Activated CD4-positive, alpha-beta memory T cell treated with anti-CD3 and anti-CD28 coated beads, Interleukin-2, amount 10 ng/mL, durations not matched to agents 7 days and 5 days (primary cell): ENCODE measurements at regions not wholly inside any gene's neighbourhood (a gene's known extent, or its start where the extent isn't known, plus 50 kb on each side); places are given as distances from the start of the nearest gene placed in this dataset.
"Not testable (repeated sequence)": the region's sequence is repeated elsewhere in the genome, so short reads cannot be mapped to it uniquely, and the experiment has no call there.

ENCODE experiments used
- CTCF ChIA-PET: fragments of 350-600 bp; sonication (Branson Sonifier 250); formaldehyde crosslinking; loops from one replicate; lab custom pipeline; 2021; ENCODE audit warnings: antibody characterized with exemption, inconsistent platforms; lab: Charles Lee
- POLR2A ChIA-PET: fragments of 350-600 bp; sonication (Branson Sonifier 250); formaldehyde crosslinking; loops from one replicate; lab custom pipeline; 2021; ENCODE audit warnings: antibody characterized with exemption; lab: Charles Lee
- DNase-seq: peaks from one replicate; pipeline ENCODE4 v3.0.0-alpha.2; 2020
- H3K27ac Mint-ChIP-seq: one replicate; pipeline ENCODE4 v1.8.0; 2021; ENCODE audit warnings: mild to moderate bottlenecking, mixed read lengths
- H3K27me3 Mint-ChIP-seq: one replicate; pipeline ENCODE4 v1.8.0; 2021; ENCODE audit warnings: mixed read lengths
- H3K36me3 Mint-ChIP-seq: one replicate; pipeline ENCODE4 v1.8.0; 2021; ENCODE audit warnings: low read depth, mixed read lengths
- H3K4me1 Mint-ChIP-seq: one replicate; pipeline ENCODE4 v1.8.0; 2021; ENCODE audit warnings: mixed read lengths
- H3K4me3 Mint-ChIP-seq: one replicate; pipeline ENCODE4 v1.8.0; 2021; ENCODE audit warnings: mild to moderate bottlenecking, mixed read lengths
- H3K9me3 Mint-ChIP-seq: one replicate; pipeline ENCODE4 v1.8.0; 2021; ENCODE audit warnings: mixed read lengths

GRCh38 chr4:52372747-52373146, 286.4 kb downstream of the USP46 start:
- no peak for DNase-seq
- no peaks in the 10 kb centered on the region for H3K9me3 Mint-ChIP-seq
- no peaks in the 10 kb centered on the region for H3K4me1 Mint-ChIP-seq
- ChIA-PET POLR2A (no interaction called here), CTCF (no interaction called here)
- H3K36me3 Mint-ChIP-seq = no peaks in the 10 kb centered on the region
- no peaks in the 10 kb centered on the region for H3K27me3 Mint-ChIP-seq
- H3K27ac Mint-ChIP-seq = no peak overlapping the region
- H3K4me3 Mint-ChIP-seq = no peak overlapping the region

- no peaks in the 10 kb centered on the region for H3K36me3 Mint-ChIP-seq
- no peak overlapping the region for H3K4me3 Mint-ChIP-seq
- no peaks in the 10 kb centered on the region for H3K27me3 Mint-ChIP-seq
- no peaks in the 10 kb centered on the region for H3K9me3 Mint-ChIP-seq
- H3K4me1 Mint-ChIP-seq = no peaks in the 10 kb centered on the region
- POLR2A ChIA-PET = no interaction called here
- no peak overlapping the region for H3K27ac Mint-ChIP-seq
- DNase-seq = no peak
- CTCF ChIA-PET = no interaction called here
Observed at GRCh38 chr4:52373650-52374049, 285.5 kb downstream of the USP46 start.

- Mint-ChIP-seq H3K36me3 (no peaks in the 10 kb centered on the region), H3K27ac (no peak overlapping the region), H3K4me3 (no peak overlapping the region), H3K4me1 (no peaks in the 10 kb centered on the region), H3K27me3 (peaks cover 2% of the 10 kb centered on the region), H3K9me3 (no peaks in the 10 kb centered on the region)
- ChIA-PET POLR2A (no interaction called here), CTCF (interaction anchor here (1.8 to 2.1 kb wide), 3 partner anchors 12 to 610 kb away, joined by 6 to 21 read pairs (median 7); no protein-coding TSS in a partner anchor)
- no peak for DNase-seq
Observed at GRCh38 chr4:52374877-52375276, 284.2 kb downstream of the USP46 start.

GRCh38 chr4:52376132-52376704, 282.9 kb downstream of the USP46 start:
- Mint-ChIP-seq H3K9me3 (no peaks in the 10 kb centered on the region), H3K4me3 (no peak overlapping the region), H3K27ac (no peak overlapping the region), H3K27me3 (peaks cover 11% of the 10 kb centered on the region), H3K4me1 (no peaks in the 10 kb centered on the region), H3K36me3 (no peaks in the 10 kb centered on the region)
- no peak for DNase-seq
- ChIA-PET POLR2A (no interaction called here), CTCF (interaction anchor here (0.7 to 2.1 kb wide), 12 partner anchors 9 to 609 kb away, joined by 3 to 21 read pairs (median 3); no protein-coding TSS in a partner anchor)

- CTCF ChIA-PET = interaction anchor here (0.9 kb wide), 1 partner anchor 605 kb away, joined by 3 read pairs; no protein-coding TSS in a partner anchor
- no peaks in the 10 kb centered on the region for H3K9me3 Mint-ChIP-seq
- no peak overlapping the region for H3K4me3 Mint-ChIP-seq
- H3K27me3 Mint-ChIP-seq = peaks cover 15% of the 10 kb centered on the region
- POLR2A ChIA-PET = no interaction called here
- no peaks in the 10 kb centered on the region for H3K36me3 Mint-ChIP-seq
- no peak overlapping the region for H3K27ac Mint-ChIP-seq
- no peak for DNase-seq
- no peaks in the 10 kb centered on the region for H3K4me1 Mint-ChIP-seq
Observed at GRCh38 chr4:52377563-52377962, 281.5 kb downstream of the USP46 start.

GRCh38 chr4:52407545-52407944, 251.6 kb downstream of the USP46 start:
- no peaks in the 10 kb centered on the region for H3K36me3 Mint-ChIP-seq
- POLR2A ChIA-PET = no interaction called here
- no peak overlapping the region for H3K27ac Mint-ChIP-seq
- CTCF ChIA-PET = no interaction called here
- H3K4me1 Mint-ChIP-seq = no peaks in the 10 kb centered on the region
- DNase-seq = no peak
- H3K9me3 Mint-ChIP-seq = peaks cover 10% of the 10 kb centered on the region
- no peak overlapping the region for H3K4me3 Mint-ChIP-seq
- no peaks in the 10 kb centered on the region for H3K27me3 Mint-ChIP-seq

GRCh38 chr4:52408032-52408431, 251.1 kb downstream of the USP46 start:
- Mint-ChIP-seq H3K9me3 (peaks cover 10% of the 10 kb centered on the region), H3K27me3 (no peaks in the 10 kb centered on the region), H3K4me3 (no peak overlapping the region), H3K4me1 (no peaks in the 10 kb centered on the region), H3K36me3 (no peaks in the 10 kb centered on the region), H3K27ac (no peak overlapping the region)
- ChIA-PET CTCF (no interaction called here), POLR2A (no interaction called here)
- no peak for DNase-seq

- H3K9me3 Mint-ChIP-seq = peaks cover 10% of the 10 kb centered on the region
- H3K27ac Mint-ChIP-seq = no peak overlapping the region
- no peak overlapping the region for H3K4me3 Mint-ChIP-seq
- POLR2A ChIA-PET = no interaction called here
- no peaks in the 10 kb centered on the region for H3K27me3 Mint-ChIP-seq
- CTCF ChIA-PET = no interaction called here
- no peaks in the 10 kb centered on the region for H3K36me3 Mint-ChIP-seq
- no peaks in the 10 kb centered on the region for H3K4me1 Mint-ChIP-seq
- no peak for DNase-seq
Observed at GRCh38 chr4:52408471-52408870, 250.6 kb downstream of the USP46 start.

- POLR2A ChIA-PET, DNase-seq, CTCF ChIA-PET, H3K4me1 Mint-ChIP-seq, H3K4me3 Mint-ChIP-seq, H3K36me3 Mint-ChIP-seq, H3K27ac Mint-ChIP-seq, H3K9me3 Mint-ChIP-seq, H3K27me3 Mint-ChIP-seq: not testable (repeated sequence)
Observed at GRCh38 chr4:52409766-52410165, 249.3 kb downstream of the USP46 start.

GRCh38 chr4:52410971-52411370, 248.1 kb downstream of the USP46 start:
- no peaks in the 10 kb centered on the region for H3K4me1 Mint-ChIP-seq
- peaks cover 10% of the 10 kb centered on the region for H3K9me3 Mint-ChIP-seq
- no peak for DNase-seq
- POLR2A ChIA-PET = no interaction called here
- H3K4me3 Mint-ChIP-seq = no peak overlapping the region
- CTCF ChIA-PET = no interaction called here
- no peak overlapping the region for H3K27ac Mint-ChIP-seq
- no peaks in the 10 kb centered on the region for H3K36me3 Mint-ChIP-seq
- H3K27me3 Mint-ChIP-seq = no peaks in the 10 kb centered on the region

GRCh38 chr4:52420330-52420729, 238.8 kb downstream of the USP46 start:
- Mint-ChIP-seq H3K9me3 (no peaks in the 10 kb centered on the region), H3K36me3 (no peaks in the 10 kb centered on the region), H3K4me1 (no peaks in the 10 kb centered on the region), H3K4me3 (no peak overlapping the region), H3K27ac (no peak overlapping the region), H3K27me3 (no peaks in the 10 kb centered on the region)
- CTCF ChIA-PET = no interaction called here
- DNase-seq = no peak
- POLR2A ChIA-PET = no interaction called here

- no peaks in the 10 kb centered on the region for H3K36me3 Mint-ChIP-seq
Observed at GRCh38 chr4:52421811-52422213, 237.3 kb downstream of the USP46 start.

GRCh38 chr4:52423967-52424366, 235.1 kb downstream of the USP46 start:
- no peaks in the 10 kb centered on the region for H3K9me3 Mint-ChIP-seq
- no peak overlapping the region for H3K27ac Mint-ChIP-seq
- H3K36me3 Mint-ChIP-seq = no peaks in the 10 kb centered on the region
- POLR2A ChIA-PET = no interaction called here
- H3K27me3 Mint-ChIP-seq = no peaks in the 10 kb centered on the region
- no peak for DNase-seq
- CTCF ChIA-PET = no interaction called here
- no peak overlapping the region for H3K4me3 Mint-ChIP-seq
- no peaks in the 10 kb centered on the region for H3K4me1 Mint-ChIP-seq

More at GRCh38 chr4:52421811-52422213, 237.3 kb downstream of the USP46 start:
- CTCF ChIA-PET = no interaction called here
- Mint-ChIP-seq H3K27ac (no peak overlapping the region), H3K27me3 (no peaks in the 10 kb centered on the region), H3K4me3 (no peak overlapping the region), H3K4me1 (no peaks in the 10 kb centered on the region), H3K9me3 (no peaks in the 10 kb centered on the region)
- POLR2A ChIA-PET = no interaction called here
- no peak for DNase-seq

GRCh38 chr4:52425751-52426326, 233.3 kb downstream of the USP46 start:
- Mint-ChIP-seq H3K36me3 (no peaks in the 10 kb centered on the region), H3K27me3 (no peaks in the 10 kb centered on the region), H3K4me1 (no peaks in the 10 kb centered on the region), H3K9me3 (no peaks in the 10 kb centered on the region), H3K27ac (no peak overlapping the region), H3K4me3 (no peak overlapping the region)
- CTCF ChIA-PET = no interaction called here
- POLR2A ChIA-PET = no interaction called here
- DNase-seq = no peak
